Hepatocyte (in vitro differentiated cells): ENCODE measurements at regions not wholly inside any gene's neighbourhood (a gene's known extent, or its start where the extent isn't known, plus 50 kb on each side); places are given as distances from the start of the nearest gene placed in this dataset.

Experiments
- EZH2 ChIP-seq: fragments of 200-600 bp; sonication (generic); IDR thresholded peaks from 2 replicates; pipeline ENCODE4 v1.6.1; 2016; ENCODE audit warnings: antibody characterized with exemption, mild to moderate bottlenecking, borderline replicate concordance
- EZH2phosphoT487 ChIP-seq: fragments of 200-600 bp; sonication (generic); IDR thresholded peaks from one replicate; pipeline ENCODE4 v1.6.1; 2018; ENCODE audit warnings: antibody characterized with exemption, mild to moderate bottlenecking, low read depth, moderate library complexity; ENCODE audit not compliant: unreplicated experiment, severe bottlenecking
- TF ChIP-seq, protein P1 (sequence below): fragments of 200-600 bp; sonication (generic); IDR thresholded peaks from 2 replicates; pipeline ENCODE4 v1.5.1; 2016; ENCODE audit warnings: antibody characterized with exemption, mild to moderate bottlenecking; ENCODE audit not compliant: poor library complexity

DNA sequence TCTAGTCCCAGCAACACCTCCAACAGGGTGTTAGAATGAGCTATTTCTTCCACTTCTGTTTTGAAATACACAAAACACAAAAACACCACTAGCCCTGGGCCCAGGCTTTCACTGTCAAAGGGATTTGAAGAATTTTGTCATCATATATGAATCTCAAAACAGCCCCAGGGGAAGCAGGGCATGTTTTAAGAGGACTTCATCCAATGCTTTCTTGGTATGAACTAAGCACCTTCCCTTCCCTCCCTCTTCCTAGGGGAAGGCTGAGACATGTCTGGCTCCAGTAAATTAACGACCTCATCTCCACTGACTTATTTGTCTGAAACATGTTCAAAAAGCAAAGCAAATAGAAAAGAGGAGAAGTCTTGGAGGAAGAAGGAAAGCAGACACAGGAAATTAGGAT is 75.7 kb upstream of the INCENP start:
- TF ChIP-seq, protein P1, sequence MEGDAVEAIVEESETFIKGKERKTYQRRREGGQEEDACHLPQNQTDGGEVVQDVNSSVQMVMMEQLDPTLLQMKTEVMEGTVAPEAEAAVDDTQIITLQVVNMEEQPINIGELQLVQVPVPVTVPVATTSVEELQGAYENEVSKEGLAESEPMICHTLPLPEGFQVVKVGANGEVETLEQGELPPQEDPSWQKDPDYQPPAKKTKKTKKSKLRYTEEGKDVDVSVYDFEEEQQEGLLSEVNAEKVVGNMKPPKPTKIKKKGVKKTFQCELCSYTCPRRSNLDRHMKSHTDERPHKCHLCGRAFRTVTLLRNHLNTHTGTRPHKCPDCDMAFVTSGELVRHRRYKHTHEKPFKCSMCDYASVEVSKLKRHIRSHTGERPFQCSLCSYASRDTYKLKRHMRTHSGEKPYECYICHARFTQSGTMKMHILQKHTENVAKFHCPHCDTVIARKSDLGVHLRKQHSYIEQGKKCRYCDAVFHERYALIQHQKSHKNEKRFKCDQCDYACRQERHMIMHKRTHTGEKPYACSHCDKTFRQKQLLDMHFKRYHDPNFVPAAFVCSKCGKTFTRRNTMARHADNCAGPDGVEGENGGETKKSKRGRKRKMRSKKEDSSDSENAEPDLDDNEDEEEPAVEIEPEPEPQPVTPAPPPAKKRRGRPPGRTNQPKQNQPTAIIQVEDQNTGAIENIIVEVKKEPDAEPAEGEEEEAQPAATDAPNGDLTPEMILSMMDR, result no peak
- TF ChIP-seq EZH2 (no peak), EZH2phosphoT487 (no peak)
